Sigmoid colon (tissue), 6 donors: ENCODE measurements at regions not wholly inside any gene's neighbourhood (a gene's known extent, or its start where the extent isn't known, plus 50 kb on each side); places are given as distances from the start of the nearest gene placed in this dataset.

Experiments
- DNase-seq: peaks from one replicate; pipeline ENCODE4 v3.0.0-alpha.2; 2019
- H3K27ac ChIP-seq, 4 donors: fragments of 200-600 bp; sonication (generic); one replicate each; pipeline ENCODE4 v1.5.1; 2016 to 2019; ENCODE audit warnings: mild to moderate bottlenecking in 1 of 4
- H3K27me3 ChIP-seq, 3 donors: fragments of 200-600 bp; sonication (generic); one replicate each; pipeline ENCODE4 v1.5.1; 2019; ENCODE audit warnings: mild to moderate bottlenecking in 1 of 3
- H3K36me3 ChIP-seq, 4 donors: fragments of 200-600 bp; sonication (generic); one replicate each; pipeline ENCODE4 v1.5.1; 2016 to 2019
- H3K4me1 ChIP-seq, 4 donors: fragments of 200-600 bp; sonication (generic); one replicate each; pipeline ENCODE4 v1.5.1; 2017 to 2019
- H3K4me3 ChIP-seq, 4 donors: fragments of 200-600 bp; sonication (generic); one replicate each; pipeline ENCODE4 v1.5.1; 2017 to 2019; ENCODE audit warnings: mild to moderate bottlenecking in 2 of 4, moderate library complexity in 1 of 4
- H3K9me3 ChIP-seq, 4 donors: fragments of 200-600 bp in 3 of 4; sonication (generic) in 3 of 4; one replicate each; pipeline versions ENCODE4 v1.5.1 to v1.6.1; 2013 to 2019
- CTCF ChIP-seq, 4 experiments: fragments of 450-650 bp in 3 of 4; fragments of 200-600 bp in 1 of 4; IDR thresholded peaks; one replicate each; pipeline ENCODE4 v1.5.1; 2016 to 2019; ENCODE audit warnings: antibody characterized with exemption in 4 of 4, mild to moderate bottlenecking in 3 of 4, moderate library complexity in 2 of 4
- EP300 ChIP-seq, 4 donors: sonication (generic); formaldehyde crosslinking; IDR thresholded peaks; one replicate each; pipeline ENCODE4 v1.6.1; 2017; ENCODE audit warnings: antibody characterized with exemption in 4 of 4
- POLR2A ChIP-seq, 2 donors: fragments of 450-650 bp; IDR thresholded peaks; one replicate each; pipeline ENCODE4 v1.6.1; 2016; ENCODE audit warnings: antibody characterized with exemption in 2 of 2, mild to moderate bottlenecking in 2 of 2, moderate library complexity in 2 of 2
- POLR2AphosphoS5 ChIP-seq, 4 donors: sonication (generic); formaldehyde crosslinking; IDR thresholded peaks; one replicate each; pipeline ENCODE4 v1.6.1; 2017; ENCODE audit warnings: antibody characterized with exemption in 4 of 4
- WGBS, 2 donors: extraction: QIAGEN DNeasy Blood & Tissue Kit; methylation state at CpG; one replicate each; pipeline ENCODE4 v1.1.7; 2013; 5-methylcytosine and 5-hydroxymethylcytosine counted together
- intact Hi-C: fragments of 100-400 bp; cut with DNase I; formaldehyde crosslinking; loops from one replicate; pipeline ENCODE4 v1.15.1; 2023
- donor health status: healthy with polysubstance abuse.
- donor health status: healthy.

DNA sequence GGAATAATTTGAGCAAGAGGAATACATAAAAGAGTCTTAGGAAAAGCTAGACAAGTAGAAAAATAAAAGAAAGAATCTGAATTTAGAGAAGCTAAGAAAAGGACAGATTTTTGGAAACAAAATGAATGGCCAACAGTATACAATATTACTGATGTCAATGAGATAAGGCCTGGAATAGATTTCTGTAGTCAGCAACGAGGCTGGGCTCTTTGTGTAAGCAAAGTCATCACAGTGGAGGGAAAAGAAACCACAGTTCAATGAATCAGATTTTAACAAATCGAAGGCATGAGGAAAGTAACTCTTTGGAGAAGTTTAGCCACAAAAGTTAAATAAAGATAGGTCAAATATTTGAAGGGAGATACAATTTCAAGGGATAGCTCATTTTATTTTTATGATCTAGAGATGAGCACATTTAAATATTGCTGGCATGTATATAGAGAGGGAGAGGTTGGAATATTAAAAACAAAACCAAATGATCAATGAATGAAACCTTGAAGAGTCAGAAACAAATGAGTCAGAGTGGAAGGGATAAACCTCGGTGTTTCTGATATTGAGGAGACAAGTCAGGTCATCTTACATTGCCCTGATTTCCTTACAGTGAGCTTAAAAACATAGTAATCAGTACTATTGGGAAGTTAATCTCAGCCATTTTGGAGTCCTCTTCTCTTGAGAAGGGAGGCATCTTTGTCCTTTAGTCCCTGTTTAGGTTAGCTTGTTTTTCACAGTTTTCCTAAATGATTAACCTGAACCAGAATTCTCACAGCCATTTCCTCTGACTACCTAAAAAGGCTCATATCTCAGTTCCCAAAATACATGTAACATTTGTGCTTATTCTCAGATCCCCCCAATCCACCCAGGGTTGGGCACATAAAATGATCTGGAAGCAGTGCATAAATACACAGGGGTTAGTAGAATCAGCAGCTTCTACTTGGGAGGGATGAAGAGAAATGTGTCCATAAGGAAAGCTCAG is 620.0 kb upstream of the B3GALT2 start:
- intact Hi-C loops = no loop called here
- no peaks in the 10 kb centered on the region for H3K4me1 ChIP-seq
- no peak overlapping the region for H3K27ac ChIP-seq
- H3K36me3 ChIP-seq = no peaks in the 10 kb centered on the region
- TF ChIP-seq POLR2A (IDR thresholded peaks at IDR 0.05) = no peak
- no peak for TF ChIP-seq EP300 (IDR thresholded peaks at IDR 0.05)
- no peak for TF ChIP-seq CTCF (IDR thresholded peaks at IDR 0.05)
- no peak for TF ChIP-seq POLR2AphosphoS5 (IDR thresholded peaks at IDR 0.05)
- 76 to 84% methylated on average over 3 of the region's 3 CpGs for WGBS, 2 donors
- no peak for DNase-seq
- H3K9me3 ChIP-seq = no peaks in the 10 kb centered on the region
- no peaks in the 10 kb centered on the region for H3K27me3 ChIP-seq
- no peak overlapping the region for H3K4me3 ChIP-seq

- DNase-seq = no peak
- TF ChIP-seq POLR2AphosphoS5 (IDR thresholded peaks at IDR 0.05) (no peak), CTCF (IDR thresholded peaks at IDR 0.05) (no peak), EP300 (IDR thresholded peaks at IDR 0.05) (no peak), POLR2A (IDR thresholded peaks at IDR 0.05) (no peak)
- intact Hi-C loops = no loop called here
- H3K9me3 ChIP-seq = no peaks in the 10 kb centered on the region
- no peak overlapping the region for H3K27ac ChIP-seq
- no peaks in the 10 kb centered on the region for H3K4me1 ChIP-seq
- no peaks in the 10 kb centered on the region for H3K27me3 ChIP-seq
- WGBS, 2 donors = 76 to 83% methylated on average over 6 of the region's 6 CpGs
- H3K4me3 ChIP-seq = no peak overlapping the region
- no peaks in the 10 kb centered on the region for H3K36me3 ChIP-seq
Observed at GRCh38 chr1:193799948-193800690, 613.7 kb upstream of the B3GALT2 start.

DNA sequence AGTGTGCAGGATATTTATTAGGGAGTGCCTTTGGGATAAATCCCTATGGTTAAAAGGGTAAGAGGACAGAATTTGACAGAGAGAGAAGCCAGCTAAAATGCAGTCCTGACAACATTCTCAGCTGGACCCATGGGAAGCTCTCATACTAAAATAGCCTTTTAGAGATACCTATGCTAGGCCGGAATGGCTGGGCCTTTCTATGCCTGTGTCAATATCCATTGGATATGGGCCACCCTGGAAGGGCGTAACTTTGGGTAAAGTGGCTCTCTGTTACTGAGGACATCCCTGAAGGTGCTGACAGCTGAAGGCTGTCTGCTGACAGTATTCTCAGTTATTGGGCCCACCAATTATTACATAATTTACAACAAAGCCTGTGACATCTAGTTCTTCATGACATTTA is 613.0 kb upstream of the B3GALT2 start:
- WGBS, 2 donors = 96% methylated on average over 2 of the region's 2 CpGs
- intact Hi-C loops = no loop called here
- TF ChIP-seq CTCF (IDR thresholded peaks at IDR 0.05) (no peak), POLR2A (IDR thresholded peaks at IDR 0.05) (no peak), POLR2AphosphoS5 (IDR thresholded peaks at IDR 0.05) (no peak), EP300 (IDR thresholded peaks at IDR 0.05) (no peak)
- H3K27me3 ChIP-seq = no peaks in the 10 kb centered on the region
- DNase-seq = no peak
- H3K4me1 ChIP-seq = no peaks in the 10 kb centered on the region
- H3K4me3 ChIP-seq = no peak overlapping the region
- no peak overlapping the region for H3K27ac ChIP-seq
- H3K9me3 ChIP-seq = no peaks in the 10 kb centered on the region
- H3K36me3 ChIP-seq = no peaks in the 10 kb centered on the region

- peaks cover 0 to 7% (median 0%) of the 10 kb centered on the region in 4 donors for H3K4me1 ChIP-seq
- H3K4me3 ChIP-seq = no peak overlapping the region
- WGBS, 2 donors = 11 to 62% methylated on average over 4 of the region's 4 CpGs
- TF ChIP-seq EP300 (IDR thresholded peaks at IDR 0.05) (no peak), POLR2A (IDR thresholded peaks at IDR 0.05) (no peak), POLR2AphosphoS5 (IDR thresholded peaks at IDR 0.05) (no peak), CTCF (IDR thresholded peaks at IDR 0.05) (no peak)
- no peaks in the 10 kb centered on the region for H3K27me3 ChIP-seq
- DNase-seq = no peak
- no peaks in the 10 kb centered on the region for H3K9me3 ChIP-seq
- no peaks in the 10 kb centered on the region for H3K36me3 ChIP-seq
- no peak overlapping the region for H3K27ac ChIP-seq
- intact Hi-C loops = no loop called here
Observed at GRCh38 chr1:193794239-193794638, 607.8 kb upstream of the B3GALT2 start.
